B cell (primary cell): ENCODE measurements at regions not wholly inside any gene's neighbourhood (a gene's known extent, or its start where the extent isn't known, plus 50 kb on each side); places are given as distances from the start of the nearest gene placed in this dataset.

Experiments used
- CTCF ChIP-seq: fragments of 200-600 bp; IDR thresholded peaks from one replicate; pipeline ENCODE4 v1.8.0; 2022; ENCODE audit warnings: antibody characterized with exemption, mild to moderate bottlenecking
- EZH2 ChIP-seq: IDR thresholded peaks from 2 replicates; pipeline ENCODE4 v1.6.1; 2012; ENCODE audit warnings: borderline replicate concordance, low read depth, mild to moderate bottlenecking, moderate library complexity, low read length; ENCODE audit not compliant: insufficient read depth, poor library complexity, severe bottlenecking

DNA sequence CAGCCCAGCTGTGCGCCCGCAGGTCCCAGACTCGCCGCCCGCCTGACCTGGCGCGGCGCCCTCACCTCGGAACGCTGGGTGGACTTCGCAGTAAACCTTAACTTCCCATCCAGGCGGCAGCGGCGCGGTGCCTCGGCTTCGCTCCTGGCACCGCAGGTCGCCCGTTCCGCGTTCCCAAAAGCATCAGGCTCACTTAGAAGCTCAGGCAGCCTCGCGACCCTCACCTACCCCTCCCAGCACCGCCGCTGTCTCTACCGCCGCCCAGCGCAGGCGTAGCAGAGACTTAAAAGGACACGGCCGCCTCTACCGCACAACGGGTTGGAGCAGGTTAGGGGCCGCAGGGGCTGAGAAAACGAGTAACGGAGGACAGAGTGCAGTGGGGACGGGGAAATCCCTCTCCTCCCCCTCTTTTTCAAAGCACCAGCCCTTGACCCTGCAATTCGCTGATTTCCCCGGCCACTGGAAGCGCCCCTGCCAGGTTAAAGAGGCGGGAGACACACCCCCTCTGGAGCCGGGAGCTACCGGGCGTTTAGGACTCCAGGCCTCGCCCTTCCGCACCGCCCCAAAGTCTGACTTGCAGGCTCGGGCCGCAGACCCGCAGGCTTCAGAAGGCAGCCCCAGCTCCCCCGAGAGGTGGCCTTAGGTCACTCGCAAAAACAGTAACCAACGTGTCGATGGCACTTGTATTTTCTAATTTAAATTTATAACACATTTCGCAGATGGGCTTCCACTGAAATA is 328.5 kb downstream of the FAM72C start:
- TF ChIP-seq CTCF = no peak
- TF ChIP-seq EZH2 = no peak
